HG03060 (cell line): ENCODE measurements at regions not wholly inside any gene's neighbourhood (a gene's known extent, or its start where the extent isn't known, plus 50 kb on each side); places are given as distances from the start of the nearest gene placed in this dataset.
"Not testable (repeated sequence)": the region's sequence is repeated elsewhere in the genome, so short reads cannot be mapped to it uniquely, and the experiment has no call there.

ENCODE experiments used
- ATAC-seq: cut with Tn5 transposase; IDR thresholded peaks from one replicate; pipeline ENCODE4 v1.9.1; 2021; ENCODE audit warnings: low read depth, moderate number of reproducible peaks; ENCODE audit not compliant: unreplicated experiment

DNA sequence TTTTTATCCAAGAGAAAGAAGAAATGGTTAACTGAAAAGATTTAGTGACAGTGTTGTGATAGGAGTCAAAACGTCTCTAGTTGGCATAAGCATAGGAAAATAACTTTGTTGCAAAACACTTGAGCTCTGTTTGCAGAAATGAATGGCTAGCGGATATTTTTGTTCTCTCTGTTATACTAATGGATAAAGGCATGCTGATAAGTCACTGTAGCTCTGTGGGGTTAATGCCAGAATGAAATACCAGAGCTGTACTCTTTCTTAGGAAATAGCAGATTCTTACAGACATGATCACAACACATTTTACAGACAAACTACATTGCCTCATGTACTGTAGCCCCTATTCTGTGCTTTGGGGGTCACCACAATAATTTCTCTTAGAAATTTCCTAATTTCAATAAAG, 202.8 kb downstream of the DMRTA1 start:
- ATAC-seq, result no peak

- no peak for ATAC-seq
Measured at GRCh38 chr9:22650145-22650544, 203.5 kb downstream of the DMRTA1 start.

DNA sequence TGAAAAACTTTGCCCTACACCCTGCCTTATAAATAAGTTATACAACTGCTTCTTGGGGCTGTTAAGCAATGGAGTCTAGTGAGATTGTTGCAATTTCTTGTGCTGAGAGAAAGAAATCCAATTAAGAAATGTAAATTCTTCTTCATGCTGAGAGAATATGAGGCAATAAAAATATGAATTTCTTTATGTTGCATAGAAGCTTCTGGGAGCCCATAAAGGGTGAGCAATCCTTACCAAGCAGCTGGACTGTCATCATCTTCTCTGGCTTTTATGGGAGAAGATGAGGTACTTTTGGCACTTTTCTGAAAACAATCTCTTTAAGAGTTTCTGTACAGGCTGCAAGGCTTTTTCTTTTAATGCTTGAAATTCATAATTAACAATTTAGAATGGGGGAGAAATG, 204.3 kb downstream of the DMRTA1 start:
- no peak for ATAC-seq

DNA sequence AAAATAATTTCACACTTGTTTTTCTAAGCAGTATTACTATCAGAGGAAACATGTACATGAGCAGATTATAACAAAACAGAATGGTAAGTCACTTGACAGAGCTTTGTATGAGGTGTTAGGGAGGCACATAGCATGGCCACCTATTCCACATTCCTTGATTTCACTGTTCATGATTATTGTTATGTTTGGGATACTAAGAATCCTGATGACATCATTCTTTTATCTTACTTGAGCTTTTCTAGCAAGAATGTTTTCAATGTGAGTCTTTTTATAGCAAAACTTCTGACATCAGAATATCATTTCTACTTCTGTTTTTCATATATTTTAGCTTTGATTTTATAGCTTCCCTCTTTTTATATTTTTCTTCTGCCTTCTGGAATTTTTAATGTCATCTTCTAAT, 208.2 kb downstream of the DMRTA1 start:
- ATAC-seq, result no peak

GRCh38 chr9:22657713-22658112, 211.1 kb downstream of the DMRTA1 start:
- no peak for ATAC-seq

GRCh38 chr9:22658484-22658883, 211.9 kb downstream of the DMRTA1 start:
- ATAC-seq, result not testable (repeated sequence)

DNA sequence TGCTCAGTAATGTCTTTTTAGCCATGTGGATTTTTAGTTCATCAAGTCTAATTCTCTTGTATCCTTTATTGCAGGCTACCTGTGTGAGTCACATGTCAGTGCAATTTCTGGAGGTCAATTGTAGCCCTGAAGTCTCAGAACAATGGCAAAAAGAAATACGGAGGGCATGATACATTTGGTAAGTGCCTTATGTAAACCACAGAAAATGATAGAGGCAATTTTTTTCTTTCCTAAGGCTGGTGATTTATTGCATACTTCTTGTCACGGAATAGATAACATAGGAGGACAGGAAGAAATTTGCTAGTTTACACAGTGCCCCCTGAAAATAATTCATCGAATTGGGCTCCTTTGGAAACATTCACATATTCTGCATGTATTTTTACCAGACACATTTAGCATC, 235.9 kb downstream of the DMRTA1 start:
- ATAC-seq, result no peak

DNA sequence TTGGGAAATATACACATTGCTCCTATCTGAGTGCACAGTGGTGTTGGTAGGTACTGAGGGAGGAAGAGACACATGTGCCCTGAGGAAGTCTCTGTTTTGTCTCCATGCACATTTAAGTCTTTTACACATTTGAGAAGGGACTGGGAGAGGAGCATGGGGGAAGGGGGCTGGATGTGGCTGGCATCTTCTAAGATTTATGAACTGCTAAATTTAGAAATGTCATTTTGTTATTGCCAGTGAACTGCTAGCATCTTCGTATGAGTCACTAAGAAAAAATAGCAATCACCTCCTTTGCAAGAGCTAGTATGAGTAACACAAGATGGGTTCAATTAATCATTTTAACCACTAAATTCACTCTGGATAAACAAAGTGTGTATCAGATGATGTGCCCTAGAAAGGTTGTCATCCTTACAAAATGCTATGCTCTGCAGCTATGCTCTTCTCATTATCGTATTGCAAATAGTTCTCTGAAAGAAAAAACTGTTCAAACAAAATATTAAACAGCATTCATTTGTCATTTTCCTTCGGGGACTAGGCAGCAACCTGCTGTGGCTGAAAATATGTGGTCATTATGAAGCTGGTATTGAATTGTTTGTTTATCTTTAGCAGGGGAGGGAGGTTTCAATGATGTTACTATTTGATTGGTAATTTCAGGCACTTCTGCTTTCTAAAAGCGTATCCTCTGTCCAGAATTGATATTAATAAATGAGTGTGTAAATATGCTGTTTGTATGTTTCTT, 236.5 kb downstream of the DMRTA1 start:
- ATAC-seq, result no peak

- no peak for ATAC-seq
Measured at GRCh38 chr9:22683700-22684075, 237.1 kb downstream of the DMRTA1 start.

DNA sequence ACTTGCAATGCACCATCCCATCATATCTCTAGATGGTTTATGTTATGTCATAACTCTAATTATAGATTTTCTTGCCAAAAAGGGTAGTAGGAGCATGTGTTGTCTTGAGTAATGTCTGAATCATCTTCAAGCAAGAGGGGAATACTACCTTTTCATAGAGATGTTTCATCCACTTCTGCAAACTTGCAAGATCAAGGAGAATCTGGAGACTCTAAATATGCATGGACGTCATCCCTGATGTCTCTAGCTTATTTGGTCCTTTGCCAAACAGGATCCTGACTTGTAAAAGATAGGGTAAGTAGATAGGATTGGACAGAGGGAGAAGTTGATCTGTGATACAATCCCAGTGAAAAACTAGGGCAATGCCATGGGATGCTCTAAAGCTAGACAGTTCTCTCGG, 246.5 kb downstream of the DMRTA1 start:
- no peak for ATAC-seq

GRCh38 chr9:22700171-22700570, 253.5 kb downstream of the DMRTA1 start:
- no peak for ATAC-seq

DNA sequence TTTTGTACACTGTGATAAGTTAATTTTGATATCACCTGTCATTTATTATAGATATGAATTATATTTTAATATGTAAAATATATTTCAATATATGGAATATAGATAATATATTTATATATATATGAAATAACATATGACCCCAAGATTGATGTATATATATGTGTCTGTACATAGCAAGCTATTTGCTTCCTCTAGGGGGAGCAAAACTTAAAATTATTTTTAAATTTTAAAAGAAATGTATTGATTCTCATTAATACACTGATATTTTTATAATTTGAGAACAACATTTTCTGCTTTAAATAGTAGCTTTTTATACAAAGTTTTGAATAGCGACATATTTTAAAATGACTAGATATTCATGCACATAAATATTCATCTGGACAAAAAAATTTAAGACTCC, 272.0 kb downstream of the DMRTA1 start:
- ATAC-seq, result no peak

DNA sequence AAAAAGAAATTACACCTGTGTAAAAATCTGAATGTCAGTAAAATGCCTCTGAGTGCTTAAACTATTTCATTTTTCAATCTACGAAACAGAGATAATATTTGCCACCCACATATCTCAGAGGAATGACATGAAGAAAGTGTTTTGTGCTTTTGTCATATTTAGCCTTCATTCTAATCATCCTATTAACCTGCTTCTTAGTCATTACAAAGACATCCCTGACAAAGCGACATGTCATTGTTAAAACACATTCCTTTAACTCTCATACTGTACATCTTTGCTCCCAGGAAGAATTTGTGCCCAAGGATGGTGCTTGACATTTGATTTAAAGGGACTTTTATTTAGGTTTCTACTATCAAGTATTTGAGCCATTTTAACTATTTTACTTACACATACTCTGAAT, 275.9 kb downstream of the DMRTA1 start:
- no peak for ATAC-seq

DNA sequence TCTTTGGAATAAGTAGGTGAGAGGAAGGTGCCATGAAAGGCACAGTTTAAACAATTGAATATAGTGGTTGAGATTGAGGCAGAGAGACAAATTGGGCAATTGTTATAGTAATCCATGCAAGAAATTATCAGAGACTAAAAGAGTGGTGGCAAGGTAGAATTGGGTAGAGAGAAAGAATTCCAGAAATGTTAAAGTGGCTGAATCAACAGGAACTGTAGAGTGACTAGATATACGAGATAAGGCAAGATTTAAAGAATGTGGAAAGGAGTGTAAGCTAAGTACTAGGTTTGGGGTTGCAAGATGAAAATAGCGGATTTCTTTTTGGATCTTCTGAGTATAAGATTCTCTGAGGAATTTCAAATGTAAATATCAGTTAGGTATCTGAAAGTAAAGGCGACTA, 285.2 kb downstream of the DMRTA1 start:
- no peak for ATAC-seq

- no peak for ATAC-seq
Measured at GRCh38 chr9:22739712-22740111, 293.1 kb downstream of the DMRTA1 start.

DNA sequence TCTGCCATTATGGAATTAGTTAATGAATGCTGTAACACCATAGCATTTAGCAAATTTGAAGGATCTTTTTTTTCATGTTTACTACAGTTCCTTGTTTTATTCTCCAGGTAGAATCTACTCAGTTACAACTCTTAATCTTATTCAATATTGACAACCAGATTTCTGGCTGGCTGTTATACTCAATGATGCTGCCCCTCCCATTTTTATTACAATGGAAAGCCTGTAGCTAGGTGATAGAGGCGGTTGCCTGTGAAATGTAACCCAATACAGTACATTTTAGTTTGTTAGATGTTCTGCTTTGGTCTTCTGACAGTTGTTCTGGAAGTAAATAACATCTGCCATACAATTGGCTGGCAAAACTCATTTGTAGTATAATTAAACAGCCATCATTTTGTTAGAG, 294.2 kb downstream of the DMRTA1 start:
- ATAC-seq, result no peak

- no peak for ATAC-seq
Measured at GRCh38 chr9:22742401-22742800, 295.8 kb downstream of the DMRTA1 start.

GRCh38 chr9:22773501-22774220, 327.0 kb downstream of the DMRTA1 start:
- no peak for ATAC-seq

GRCh38 chr9:22790329-22790728, 343.7 kb downstream of the DMRTA1 start:
- ATAC-seq, result no peak

DNA sequence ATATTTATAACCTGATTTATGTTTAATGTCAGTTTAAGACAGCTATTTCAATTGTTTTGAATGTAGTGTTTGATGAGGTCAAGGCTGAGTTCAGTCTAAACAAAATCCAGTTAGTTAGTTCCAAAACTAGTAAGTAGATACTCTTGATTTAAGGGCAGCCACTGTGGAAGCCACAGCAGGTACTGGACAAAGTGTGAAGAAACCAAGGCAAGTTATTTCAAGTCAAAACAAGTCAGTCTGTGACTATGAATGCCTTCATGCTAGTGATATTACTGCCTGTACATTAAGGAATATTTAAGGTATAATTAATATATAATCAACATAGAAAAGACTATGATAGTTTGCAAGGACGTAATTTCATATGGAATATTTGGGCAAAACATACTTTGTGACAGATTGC, 362.3 kb downstream of the DMRTA1 start:
- no peak for ATAC-seq

DNA sequence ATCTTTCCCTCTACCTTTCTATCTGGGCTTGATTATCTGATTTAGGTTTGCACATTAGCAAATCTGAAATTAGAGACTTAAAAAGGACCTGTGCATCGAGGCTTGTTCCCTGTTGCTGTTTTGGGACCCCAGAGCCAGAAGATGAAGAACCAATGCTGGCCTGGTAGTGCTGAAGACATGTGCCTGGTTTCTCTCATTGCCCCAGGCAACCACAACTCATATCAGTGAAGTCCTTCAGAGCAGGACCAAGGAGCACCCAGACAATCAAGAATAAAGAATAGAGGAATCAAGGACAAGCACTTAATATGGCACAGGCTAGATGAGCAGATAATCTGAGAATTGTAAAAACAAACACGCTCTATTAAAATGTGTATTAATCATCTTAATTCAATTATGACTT, 362.7 kb downstream of the DMRTA1 start:
- ATAC-seq, result no peak

DNA sequence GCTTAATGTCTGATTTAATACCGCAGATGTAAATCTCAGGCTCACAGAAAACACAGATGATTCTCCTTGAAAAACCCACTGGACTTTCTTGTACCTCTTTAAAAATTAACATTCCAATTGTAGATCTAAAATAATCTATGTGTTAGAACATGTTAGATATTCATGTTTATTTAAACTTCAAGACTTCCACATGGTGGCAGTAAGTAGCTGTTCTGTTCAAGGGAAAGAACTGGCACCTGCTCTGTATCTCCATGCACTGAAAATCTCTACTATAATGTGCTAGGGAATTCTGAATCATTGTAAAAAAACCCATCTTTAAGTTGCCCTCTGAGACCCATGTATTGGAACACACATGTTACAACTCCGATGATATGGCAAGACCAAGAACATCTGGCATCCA, 366.9 kb downstream of the DMRTA1 start:
- no peak for ATAC-seq
